RWPE2 (cell line): ENCODE measurements at regions not wholly inside any gene's neighbourhood (a gene's known extent, or its start where the extent isn't known, plus 50 kb on each side); places are given as distances from the start of the nearest gene placed in this dataset.

Source experiments
- ATAC-seq: fragments of 200-7000 bp; cut with Tn5 transposase; 3 replicates; pipeline ENCODE4 v1.9.1; 2021; ENCODE audit warnings: low read depth
- DNase-seq: peaks from one replicate; pipeline ENCODE4 v3.0.0-alpha.2; 2020; ENCODE audit warnings: low spot score
- H3K27ac ChIP-seq: fragments of 450-650 bp; 2 replicates; pipeline ENCODE4 v1.5.1; 2017; ENCODE audit warnings: mild to moderate bottlenecking; ENCODE audit not compliant: poor library complexity, severe bottlenecking
- H3K27me3 ChIP-seq: fragments of 250-450 bp; sonication (Bioruptor Pico); 2 replicates; pipeline ENCODE4 v1.5.1; 2021; ENCODE audit warnings: mild to moderate bottlenecking, moderate library complexity; ENCODE audit not compliant: insufficient read depth, poor library complexity, severe bottlenecking
- H3K36me3 ChIP-seq: fragments of 250-450 bp; sonication (Bioruptor Pico); 2 replicates; pipeline ENCODE4 v1.5.1; 2020; ENCODE audit warnings: low read depth, mild to moderate bottlenecking, moderate library complexity
- H3K4me1 ChIP-seq: fragments of 250-450 bp; sonication (Bioruptor Pico); 2 replicates; pipeline ENCODE4 v1.5.1; 2021; ENCODE audit warnings: mild to moderate bottlenecking, moderate library complexity; ENCODE audit not compliant: insufficient read depth, poor library complexity, severe bottlenecking
- H3K4me3 ChIP-seq: fragments of 250-450 bp; sonication (Bioruptor Pico); 2 replicates; pipeline ENCODE4 v1.5.1; 2021; ENCODE audit warnings: mild to moderate bottlenecking, moderate library complexity; ENCODE audit not compliant: severe bottlenecking
- H3K9me3 ChIP-seq: fragments of 250-450 bp; sonication (Bioruptor Pico); 2 replicates; pipeline ENCODE4 v1.5.1; 2021; ENCODE audit warnings: mild to moderate bottlenecking, moderate library complexity; ENCODE audit not compliant: severe bottlenecking
- CTCF ChIP-seq: fragments of 450-650 bp; IDR thresholded peaks from one replicate; pipeline ENCODE4 v1.5.1; 2017; ENCODE audit warnings: mild to moderate bottlenecking, moderate library complexity; ENCODE audit not compliant: poor library complexity, severe bottlenecking

- DNase-seq: no peak
- Histone ChIP-seq H3K4me1 (no peaks in the 10 kb centered on the region), H3K36me3 (no peaks in the 10 kb centered on the region)
These were observed 136.3 kb downstream of the ACTL8 start for GRCh38 chr1:17891205-17892110.

GRCh38 chr1:17892225-17892624 lies 137.1 kb downstream of the ACTL8 start:
- Histone ChIP-seq H3K4me3 (no peak overlapping the region), H3K4me1 (no peaks in the 10 kb centered on the region), H3K9me3 (no peaks in the 10 kb centered on the region), H3K36me3 (no peaks in the 10 kb centered on the region), H3K27ac (no peak overlapping the region), H3K27me3 (peaks cover 23% of the 10 kb centered on the region)
- no peak for TF ChIP-seq CTCF
- ATAC-seq (no peak), DNase-seq (no peak)

More at GRCh38 chr1:17891205-17892110, 136.3 kb downstream of the ACTL8 start:
- no peak for ATAC-seq
- no peak overlapping the region for H3K27ac ChIP-seq
- H3K4me3 ChIP-seq: no peak overlapping the region
- H3K27me3 ChIP-seq: peaks cover 23% of the 10 kb centered on the region
- no peak for TF ChIP-seq CTCF
- H3K9me3 ChIP-seq: no peaks in the 10 kb centered on the region

- Histone ChIP-seq H3K27me3 (peaks cover 26% of the 10 kb centered on the region), H3K36me3 (no peaks in the 10 kb centered on the region), H3K27ac (no peak overlapping the region), H3K4me1 (no peaks in the 10 kb centered on the region), H3K9me3 (no peaks in the 10 kb centered on the region), H3K4me3 (no peak overlapping the region)
- no peak for TF ChIP-seq CTCF
- ATAC-seq (no peak), DNase-seq (no peak)
These were observed 137.7 kb downstream of the ACTL8 start for GRCh38 chr1:17892851-17893250.

GRCh38 chr1:17893891-17894631 lies 138.9 kb downstream of the ACTL8 start:
- no peaks in the 10 kb centered on the region for H3K36me3 ChIP-seq
- no peak overlapping the region for H3K27ac ChIP-seq
- H3K4me1 ChIP-seq: no peaks in the 10 kb centered on the region
- DNase-seq: no peak
- no peak for TF ChIP-seq CTCF
- no peaks in the 10 kb centered on the region for H3K9me3 ChIP-seq
- H3K27me3 ChIP-seq: peaks cover 34% of the 10 kb centered on the region
- no peak overlapping the region for H3K4me3 ChIP-seq
- ATAC-seq: 0 out of 3 replicates have a peak, but pooled peaks have one; percentile 40
